CD4-positive, alpha-beta memory T cell (primary cell): ENCODE measurements at regions not wholly inside any gene's neighbourhood (a gene's known extent, or its start where the extent isn't known, plus 50 kb on each side); places are given as distances from the start of the nearest gene placed in this dataset.

ENCODE experiments used
- CTCF ChIA-PET: fragments of 350-600 bp; sonication (Branson Sonifier 250); formaldehyde crosslinking; loops from one replicate; lab custom pipeline; 2021; ENCODE audit warnings: inconsistent platforms; ENCODE audit not compliant: partially characterized antibody; lab: Charles Lee
- POLR2A ChIA-PET: fragments of 350-600 bp; sonication (Branson Sonifier 250); formaldehyde crosslinking; loops from one replicate; lab custom pipeline; 2021; ENCODE audit not compliant: partially characterized antibody; lab: Charles Lee
- DNase-seq, 5 donors: peaks; one replicate each; pipeline versions ENCODE4 v3.0.0 to v3.0.0-alpha.2; 2020 to 2022; ENCODE audit warnings: mixed read lengths in 1 of 5
- H3K27ac ChIP-seq: one replicate; pipeline ENCODE4 v1.7.0; 2013; ENCODE audit warnings: low read depth, low read length
- H3K27me3 ChIP-seq: 2 replicates; pipeline ENCODE4 v1.7.0; 2013; ENCODE audit warnings: mild to moderate bottlenecking, low read length, moderate library complexity; ENCODE audit not compliant: insufficient read depth
- H3K36me3 ChIP-seq: 2 replicates; pipeline ENCODE4 v1.7.0; 2013; ENCODE audit warnings: mild to moderate bottlenecking, low read length, moderate library complexity; ENCODE audit not compliant: insufficient read depth
- H3K4me1 ChIP-seq: 2 replicates; pipeline ENCODE4 v1.7.0; 2013; ENCODE audit warnings: mild to moderate bottlenecking, low read length, moderate library complexity; ENCODE audit not compliant: insufficient read depth
- H3K4me3 ChIP-seq, 2 donors: one replicate each; pipeline ENCODE4 v1.7.0; 2013; ENCODE audit warnings: low read length in 2 of 2, mild to moderate bottlenecking in 1 of 2
- H3K9me3 ChIP-seq, 2 donors: one replicate each; pipeline ENCODE4 v1.7.0; 2013; ENCODE audit warnings: low read length in 2 of 2, control low read depth in 1 of 2; ENCODE audit not compliant: control insufficient read depth in 1 of 2
- H3K27ac Mint-ChIP-seq, 7 donors: one replicate each; pipeline ENCODE4 v1.8.0; 2020 to 2021; ENCODE audit warnings: mixed read lengths in 7 of 7, mild to moderate bottlenecking in 6 of 7, inconsistent platforms in 3 of 7, moderate library complexity in 3 of 7
- H3K27me3 Mint-ChIP-seq, 2 donors: one replicate each; pipeline ENCODE4 v1.8.0; 2020 to 2021; ENCODE audit warnings: mixed read lengths in 2 of 2
- H3K36me3 Mint-ChIP-seq, 2 donors: one replicate each; pipeline ENCODE4 v1.8.0; 2020 to 2021; ENCODE audit warnings: mixed read lengths in 2 of 2, inconsistent platforms in 1 of 2, mild to moderate bottlenecking in 1 of 2
- H3K4me1 Mint-ChIP-seq, 4 donors: one replicate each; pipeline ENCODE4 v1.8.0; 2020 to 2021; ENCODE audit warnings: mixed read lengths in 4 of 4, mild to moderate bottlenecking in 1 of 4
- H3K4me3 Mint-ChIP-seq, 8 donors: one replicate each; pipeline ENCODE4 v1.8.0; 2020 to 2021; ENCODE audit warnings: mixed read lengths in 8 of 8, mild to moderate bottlenecking in 7 of 8, moderate library complexity in 6 of 8, inconsistent platforms in 3 of 8
- H3K9me3 Mint-ChIP-seq, 8 donors: one replicate each; pipeline ENCODE4 v1.8.0; 2020 to 2021; ENCODE audit warnings: mixed read lengths in 8 of 8, mild to moderate bottlenecking in 5 of 8, inconsistent platforms in 3 of 8, moderate library complexity in 1 of 8
- intact Hi-C: fragments of 100-400 bp; cut with micrococcal nuclease; formaldehyde crosslinking; loops from one replicate; pipeline ENCODE4 v1.15.1; 2023

DNA sequence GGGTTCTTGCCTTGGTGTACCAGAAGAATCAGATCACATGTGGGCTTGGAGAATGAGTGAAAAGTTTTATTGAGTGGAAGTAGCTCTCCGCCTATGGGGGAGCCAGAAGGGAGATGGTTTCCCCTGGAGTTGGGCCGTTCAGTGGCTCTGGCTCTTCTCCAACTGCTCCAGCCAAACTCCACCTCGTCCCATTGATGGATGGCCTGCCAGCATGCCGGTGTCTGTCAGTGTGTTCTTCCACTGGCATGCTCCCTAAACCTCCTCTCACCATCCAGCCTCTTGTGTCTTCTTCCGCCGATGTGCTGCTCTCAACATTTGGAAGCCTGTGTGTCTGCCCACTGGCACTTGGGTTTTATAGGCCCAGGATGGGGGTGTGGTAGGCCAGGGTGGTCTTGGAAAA, 119.4 kb downstream of the MAP3K21 start:
- no peak for DNase-seq
- Mint-ChIP-seq H3K4me3 (no peak overlapping the region), H3K27ac (no peak overlapping the region), H3K27me3 (peaks cover 13% of the 10 kb centered on the region in 2 donors), H3K4me1 (no peaks in the 10 kb centered on the region), H3K36me3 (no peaks in the 10 kb centered on the region), H3K9me3 (peaks cover 0 to 4% (median 0%) of the 10 kb centered on the region in 8 donors)
- intact Hi-C loops, result no loop called here
- Histone ChIP-seq H3K36me3 (no peaks in the 10 kb centered on the region), H3K27ac (no peak overlapping the region), H3K9me3 (no peaks in the 10 kb centered on the region), H3K4me3 (no peak overlapping the region), H3K27me3 (no peaks in the 10 kb centered on the region), H3K4me1 (no peaks in the 10 kb centered on the region)
- ChIA-PET CTCF (no interaction called here), POLR2A (no interaction called here)

DNA sequence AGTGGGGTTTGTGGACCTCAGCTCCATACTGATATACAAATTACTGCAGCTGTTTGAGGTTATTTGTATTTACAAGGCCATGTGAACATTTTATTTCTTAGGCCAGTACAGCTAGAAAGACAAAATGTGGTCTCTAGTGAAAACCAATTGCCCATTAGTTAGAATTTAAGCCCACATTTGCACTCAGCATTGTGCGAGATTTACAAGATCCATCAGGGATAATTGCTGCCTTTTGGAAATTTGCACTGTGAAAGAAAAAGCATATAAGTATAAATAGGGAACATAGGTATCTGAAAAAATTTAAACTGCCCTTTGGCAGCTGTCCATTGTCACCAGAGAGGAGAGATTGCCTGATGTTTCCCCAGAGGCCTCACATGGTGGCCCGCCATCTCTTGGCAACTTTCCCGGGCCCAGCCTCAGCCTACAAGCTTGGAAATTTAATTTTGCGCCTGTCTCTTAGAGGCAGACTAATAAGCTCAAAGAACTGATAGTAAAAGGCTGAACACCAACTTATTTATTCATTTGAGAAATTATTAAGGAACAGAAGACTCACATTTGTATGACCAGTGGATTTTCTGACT, 120.7 kb downstream of the MAP3K21 start:
- DNase-seq, result no peak
- ChIA-PET POLR2A (no interaction called here), CTCF (interaction anchor here (1.3 kb wide), 1 partner anchor 10 kb away, joined by 3 read pairs; no protein-coding TSS in a partner anchor)
- no peaks in the 10 kb centered on the region for H3K27me3 ChIP-seq
- no peaks in the 10 kb centered on the region for H3K9me3 ChIP-seq
- intact Hi-C loops, result no loop called here
- no peak overlapping the region for H3K4me3 Mint-ChIP-seq
- no peaks in the 10 kb centered on the region for H3K4me1 Mint-ChIP-seq
- no peak overlapping the region for H3K27ac Mint-ChIP-seq
- H3K4me3 ChIP-seq, result no peak overlapping the region
- no peaks in the 10 kb centered on the region for H3K4me1 ChIP-seq
- H3K9me3 Mint-ChIP-seq, result peaks cover 0 to 4% (median 0%) of the 10 kb centered on the region in 8 donors
- no peaks in the 10 kb centered on the region for H3K36me3 Mint-ChIP-seq
- H3K36me3 ChIP-seq, result no peaks in the 10 kb centered on the region
- no peak overlapping the region for H3K27ac ChIP-seq
- H3K27me3 Mint-ChIP-seq, result peaks cover 10 to 11% of the 10 kb centered on the region in 2 donors

DNA sequence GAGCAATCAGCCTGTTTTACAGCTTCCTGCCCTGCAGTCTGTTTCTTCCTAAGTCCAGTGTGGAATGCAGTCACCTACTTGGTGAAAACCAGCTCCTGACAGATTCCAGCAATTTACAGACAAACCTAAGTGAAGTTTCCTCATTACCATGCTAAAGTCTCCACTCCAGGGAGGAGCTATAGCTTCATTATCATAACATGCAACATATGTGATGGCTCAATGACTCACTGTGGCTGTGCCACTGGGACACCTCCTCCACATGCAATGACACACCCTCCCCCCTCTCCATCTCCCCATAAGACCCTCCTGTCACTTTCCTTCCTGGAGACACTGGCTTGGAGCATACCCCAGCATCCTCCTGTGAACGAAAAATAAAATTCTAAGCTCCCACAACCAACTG, 125.2 kb downstream of the MAP3K21 start:
- Mint-ChIP-seq H3K9me3 (no peaks in the 10 kb centered on the region), H3K4me1 (no peaks in the 10 kb centered on the region), H3K4me3 (no peak overlapping the region), H3K27ac (no peak overlapping the region), H3K36me3 (no peaks in the 10 kb centered on the region), H3K27me3 (peaks cover 5 to 7% of the 10 kb centered on the region in 2 donors)
- no peak for DNase-seq
- no peaks in the 10 kb centered on the region for H3K36me3 ChIP-seq
- H3K27ac ChIP-seq, result no peak overlapping the region
- H3K4me1 ChIP-seq, result no peaks in the 10 kb centered on the region
- intact Hi-C loops, result no loop called here
- POLR2A ChIA-PET, result no interaction called here
- H3K27me3 ChIP-seq, result no peaks in the 10 kb centered on the region
- H3K9me3 ChIP-seq, result no peaks in the 10 kb centered on the region
- H3K4me3 ChIP-seq, result no peak overlapping the region
- CTCF ChIA-PET, result no interaction called here

DNA sequence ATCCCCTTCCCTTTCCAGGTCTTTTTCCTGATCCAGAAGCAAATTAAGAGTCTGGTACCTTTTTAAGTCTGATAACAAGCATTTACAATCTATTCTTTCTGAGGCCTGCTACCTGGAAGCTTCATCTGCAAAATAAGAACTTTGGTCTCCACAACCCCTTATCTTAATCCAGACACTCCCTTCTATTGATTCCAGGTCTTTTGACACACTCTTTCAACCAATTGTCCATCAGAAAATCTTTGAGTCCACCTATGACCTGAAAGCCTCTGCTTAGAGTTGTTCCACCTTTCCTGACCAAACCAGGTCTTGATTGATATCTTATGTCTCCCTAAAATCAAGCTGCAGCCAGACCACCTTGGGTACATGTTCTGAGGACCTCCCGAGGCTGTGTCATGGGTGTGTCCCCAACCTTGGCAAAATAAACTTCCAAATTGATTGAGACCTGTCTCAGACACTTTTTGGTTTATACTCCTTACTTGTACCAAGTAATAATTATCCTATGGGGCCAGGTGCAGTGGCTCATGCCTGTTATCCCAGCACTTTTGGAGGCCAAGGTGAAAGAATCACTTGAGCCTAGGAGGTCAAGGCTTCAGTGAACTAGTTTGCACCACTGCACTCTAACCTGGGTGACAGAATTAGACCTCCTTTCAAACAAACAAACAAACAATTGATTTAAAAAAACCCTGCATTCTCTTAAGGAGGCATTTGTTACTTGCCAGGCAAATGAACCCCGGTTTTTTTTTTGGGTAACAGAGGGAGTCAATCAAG, 126.1 kb downstream of the MAP3K21 start:
- intact Hi-C loops, result no loop called here
- CTCF ChIA-PET, result no interaction called here
- Mint-ChIP-seq H3K4me3 (no peak overlapping the region), H3K9me3 (no peaks in the 10 kb centered on the region), H3K4me1 (no peaks in the 10 kb centered on the region), H3K36me3 (no peaks in the 10 kb centered on the region), H3K27me3 (peaks cover 4 to 7% of the 10 kb centered on the region in 2 donors), H3K27ac (no peak overlapping the region)
- Histone ChIP-seq H3K4me1 (no peaks in the 10 kb centered on the region), H3K27me3 (no peaks in the 10 kb centered on the region), H3K36me3 (no peaks in the 10 kb centered on the region), H3K9me3 (no peaks in the 10 kb centered on the region), H3K27ac (no peak overlapping the region), H3K4me3 (no peak overlapping the region)
- no peak for DNase-seq
- POLR2A ChIA-PET, result no interaction called here

DNA sequence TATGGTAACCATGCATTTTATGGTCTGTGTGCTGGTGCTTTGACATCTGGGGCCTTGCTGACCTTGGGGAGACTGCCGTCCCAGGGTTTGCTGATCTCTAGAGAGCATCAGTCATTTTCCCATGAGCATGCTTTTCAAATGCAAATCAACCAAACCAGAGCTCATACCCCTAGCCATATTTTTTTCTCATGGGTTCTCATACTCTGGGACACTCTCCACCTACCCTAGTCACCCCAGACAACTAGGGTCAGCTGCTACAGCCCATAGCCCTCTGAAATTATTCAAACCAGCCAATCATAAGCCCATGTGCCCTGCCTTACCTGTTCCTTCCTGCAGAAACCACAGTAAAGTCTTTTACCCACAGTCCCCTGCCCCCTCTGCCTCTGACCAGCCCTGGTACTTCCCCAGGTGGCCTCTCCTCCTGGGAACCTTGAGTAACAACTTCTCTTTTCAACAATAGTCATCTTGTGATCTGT, 132.0 kb downstream of the MAP3K21 start:
- Histone ChIP-seq H3K27me3 (no peaks in the 10 kb centered on the region), H3K36me3 (no peaks in the 10 kb centered on the region), H3K9me3 (no peaks in the 10 kb centered on the region), H3K4me3 (no peak overlapping the region), H3K27ac (no peak overlapping the region), H3K4me1 (no peaks in the 10 kb centered on the region)
- H3K4me1 Mint-ChIP-seq, result peaks cover 0 to 1% (median 0%) of the 10 kb centered on the region in 4 donors
- POLR2A ChIA-PET, result no interaction called here
- peaks cover 1% of the 10 kb centered on the region in 2 donors for H3K27me3 Mint-ChIP-seq
- no peak for DNase-seq
- H3K9me3 Mint-ChIP-seq, result no peaks in the 10 kb centered on the region
- CTCF ChIA-PET, result no interaction called here
- H3K27ac Mint-ChIP-seq, result no peak overlapping the region
- H3K4me3 Mint-ChIP-seq, result no peak overlapping the region
- H3K36me3 Mint-ChIP-seq, result no peaks in the 10 kb centered on the region
- intact Hi-C loops, result no loop called here

DNA sequence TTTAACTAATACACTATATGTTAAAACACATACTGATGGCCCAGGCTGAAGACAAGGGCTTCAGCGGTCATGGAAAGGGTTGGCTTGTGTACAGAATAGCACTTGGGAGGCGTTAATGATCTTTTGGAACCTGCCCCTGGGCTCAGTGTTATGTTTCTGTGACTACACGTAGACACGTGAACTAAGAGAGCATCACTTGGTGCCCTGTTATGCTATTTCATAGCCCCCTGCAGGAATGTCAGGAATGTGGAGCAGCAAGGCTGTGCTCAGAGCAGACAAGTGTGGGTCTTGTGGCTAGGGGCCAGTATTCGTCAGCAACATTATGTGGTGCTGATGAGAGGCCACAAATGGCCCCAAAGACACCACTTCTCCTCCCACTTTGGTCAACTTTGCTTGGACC, 132.4 kb downstream of the MAP3K21 start:
- H3K27ac Mint-ChIP-seq, result no peak overlapping the region
- intact Hi-C loops, result no loop called here
- peaks cover 0 to 1% (median 0%) of the 10 kb centered on the region in 4 donors for H3K4me1 Mint-ChIP-seq
- ChIA-PET CTCF (no interaction called here), POLR2A (no interaction called here)
- H3K36me3 Mint-ChIP-seq, result no peaks in the 10 kb centered on the region
- peaks cover 1% of the 10 kb centered on the region in 2 donors for H3K27me3 Mint-ChIP-seq
- no peaks in the 10 kb centered on the region for H3K9me3 Mint-ChIP-seq
- no peak overlapping the region for H3K4me3 ChIP-seq
- H3K36me3 ChIP-seq, result no peaks in the 10 kb centered on the region
- no peaks in the 10 kb centered on the region for H3K4me1 ChIP-seq
- no peaks in the 10 kb centered on the region for H3K9me3 ChIP-seq
- no peak overlapping the region for H3K4me3 Mint-ChIP-seq
- H3K27ac ChIP-seq, result no peak overlapping the region
- no peaks in the 10 kb centered on the region for H3K27me3 ChIP-seq
- no peak for DNase-seq

DNA sequence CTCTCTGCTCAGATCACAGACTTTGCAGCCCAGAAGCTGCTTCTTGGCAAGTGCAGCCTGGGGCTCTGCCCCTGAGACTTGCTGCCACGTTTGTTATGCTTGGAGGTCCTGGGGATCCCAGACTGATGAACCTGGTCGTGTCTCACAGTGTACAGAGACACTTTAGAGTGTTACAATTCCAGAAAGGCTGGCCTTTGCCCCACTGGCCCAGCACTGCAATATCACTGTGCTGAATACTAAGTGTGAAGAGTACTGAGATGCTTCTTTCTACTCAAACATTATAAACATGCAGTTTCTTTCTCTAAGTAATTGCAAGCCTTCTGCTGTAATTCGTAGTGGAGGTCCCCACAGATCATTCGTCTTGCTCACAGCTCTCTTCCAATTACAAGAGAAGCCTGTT, 133.2 kb downstream of the MAP3K21 start:
- intact Hi-C loops, result no loop called here
- H3K4me3 Mint-ChIP-seq, result no peak overlapping the region
- ChIA-PET CTCF (no interaction called here), POLR2A (no interaction called here)
- H3K27ac Mint-ChIP-seq, result no peak overlapping the region
- no peaks in the 10 kb centered on the region for H3K36me3 Mint-ChIP-seq
- H3K27me3 Mint-ChIP-seq, result peaks cover 1% of the 10 kb centered on the region in 2 donors
- Histone ChIP-seq H3K27ac (no peak overlapping the region), H3K4me3 (no peak overlapping the region), H3K36me3 (no peaks in the 10 kb centered on the region), H3K9me3 (no peaks in the 10 kb centered on the region), H3K4me1 (no peaks in the 10 kb centered on the region), H3K27me3 (no peaks in the 10 kb centered on the region)
- no peaks in the 10 kb centered on the region for H3K9me3 Mint-ChIP-seq
- no peak for DNase-seq
- peaks cover 0 to 1% (median 0%) of the 10 kb centered on the region in 4 donors for H3K4me1 Mint-ChIP-seq
